Neural progenitor cell (in vitro differentiated cells): ENCODE measurements at regions not wholly inside any gene's neighbourhood (a gene's known extent, or its start where the extent isn't known, plus 50 kb on each side); places are given as distances from the start of the nearest gene placed in this dataset.

Experiments
- CTCF ChIP-seq: fragments of 200-600 bp; sonication (generic); IDR thresholded peaks from 2 replicates; pipeline ENCODE4 v1.5.1; 2017; ENCODE audit warnings: antibody characterized with exemption, mild to moderate bottlenecking
- EZH2 ChIP-seq: fragments of 200-600 bp; sonication (generic); IDR thresholded peaks from 2 replicates; pipeline ENCODE4 v1.6.1; 2017; ENCODE audit warnings: antibody characterized with exemption, mild to moderate bottlenecking, moderate library complexity

- TF ChIP-seq EZH2 (no peak), CTCF (no peak)
Observed at GRCh38 chr1:25130895-25131294, 101.4 kb downstream of the SYF2 start.
